ENCODE measurements at regions not wholly inside any gene's neighbourhood (a gene's known extent, or its start where the extent isn't known, plus 50 kb on each side); places are given as distances from the start of the nearest gene placed in this dataset.

DNA sequence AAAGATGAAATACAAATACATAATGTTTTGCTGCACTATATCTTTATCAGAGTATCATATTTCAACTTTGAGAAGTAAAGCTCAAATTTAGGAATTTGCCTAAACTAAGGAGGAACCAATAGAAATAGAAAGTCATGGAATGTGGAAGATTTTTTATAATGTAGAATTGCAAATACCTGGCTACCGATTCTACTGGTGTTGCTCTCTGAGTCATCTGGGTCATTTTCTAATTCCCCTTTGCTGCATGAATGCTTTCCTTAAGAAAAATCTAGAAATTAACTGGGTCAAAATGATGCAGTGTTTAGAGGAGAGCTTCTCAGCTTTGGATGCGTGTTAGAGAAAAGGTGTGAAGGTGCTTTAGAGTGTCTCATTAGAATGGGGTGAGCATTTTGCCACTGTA is 568.9 kb upstream of the ANKRD30A start:
- H3K36me3 ChIP-seq, result no peaks in the 10 kb centered on the region
- no peak overlapping the region for H3K27ac ChIP-seq
- intact Hi-C loops (cut with DNase I), result no loop called here
- DNase-seq (no peak), ATAC-seq (no peak)
- H3K27me3 ChIP-seq, result no peaks in the 10 kb centered on the region
- H3K4me1 ChIP-seq, result no peaks in the 10 kb centered on the region
- no peak overlapping the region for H3K4me3 ChIP-seq
- WGBS (ENCODE audit: insufficient coverage, low coverage, low lambda C conversion rate, missing lambda C conversion rate), result 24% methylated on average over 2 of the region's 2 CpGs
- no peaks in the 10 kb centered on the region for H3K9me3 ChIP-seq
- TF ChIP-seq, protein P1, sequence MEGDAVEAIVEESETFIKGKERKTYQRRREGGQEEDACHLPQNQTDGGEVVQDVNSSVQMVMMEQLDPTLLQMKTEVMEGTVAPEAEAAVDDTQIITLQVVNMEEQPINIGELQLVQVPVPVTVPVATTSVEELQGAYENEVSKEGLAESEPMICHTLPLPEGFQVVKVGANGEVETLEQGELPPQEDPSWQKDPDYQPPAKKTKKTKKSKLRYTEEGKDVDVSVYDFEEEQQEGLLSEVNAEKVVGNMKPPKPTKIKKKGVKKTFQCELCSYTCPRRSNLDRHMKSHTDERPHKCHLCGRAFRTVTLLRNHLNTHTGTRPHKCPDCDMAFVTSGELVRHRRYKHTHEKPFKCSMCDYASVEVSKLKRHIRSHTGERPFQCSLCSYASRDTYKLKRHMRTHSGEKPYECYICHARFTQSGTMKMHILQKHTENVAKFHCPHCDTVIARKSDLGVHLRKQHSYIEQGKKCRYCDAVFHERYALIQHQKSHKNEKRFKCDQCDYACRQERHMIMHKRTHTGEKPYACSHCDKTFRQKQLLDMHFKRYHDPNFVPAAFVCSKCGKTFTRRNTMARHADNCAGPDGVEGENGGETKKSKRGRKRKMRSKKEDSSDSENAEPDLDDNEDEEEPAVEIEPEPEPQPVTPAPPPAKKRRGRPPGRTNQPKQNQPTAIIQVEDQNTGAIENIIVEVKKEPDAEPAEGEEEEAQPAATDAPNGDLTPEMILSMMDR (IDR thresholded peaks at IDR 0.05), result no peak
- TF ChIP-seq POLR2A (IDR thresholded peaks at IDR 0.05), result no peak

DNA sequence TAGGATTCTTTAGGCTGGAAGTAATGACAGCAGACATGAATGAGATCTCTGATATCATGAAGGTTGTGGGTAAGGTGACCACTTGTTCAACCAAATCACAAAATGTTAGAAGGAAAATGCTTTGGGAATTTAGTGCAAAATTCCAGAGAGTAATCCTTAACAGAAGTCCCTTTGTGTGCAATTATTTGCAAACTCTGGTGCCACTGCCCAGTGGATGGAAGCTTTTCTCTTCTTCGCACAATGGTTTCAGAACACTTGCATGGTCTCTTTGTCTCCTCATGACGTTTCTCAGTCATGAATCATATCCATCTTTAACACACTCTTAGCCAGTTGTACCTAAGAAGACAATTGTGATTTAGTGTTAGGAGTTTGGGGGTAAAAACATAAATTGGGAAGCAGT is 570.4 kb upstream of the ANKRD30A start:
- WGBS (ENCODE audit: insufficient coverage, low coverage, low lambda C conversion rate, missing lambda C conversion rate), result 55% methylated on average over 2 of the region's 2 CpGs
- ATAC-seq, result no peak

DNA sequence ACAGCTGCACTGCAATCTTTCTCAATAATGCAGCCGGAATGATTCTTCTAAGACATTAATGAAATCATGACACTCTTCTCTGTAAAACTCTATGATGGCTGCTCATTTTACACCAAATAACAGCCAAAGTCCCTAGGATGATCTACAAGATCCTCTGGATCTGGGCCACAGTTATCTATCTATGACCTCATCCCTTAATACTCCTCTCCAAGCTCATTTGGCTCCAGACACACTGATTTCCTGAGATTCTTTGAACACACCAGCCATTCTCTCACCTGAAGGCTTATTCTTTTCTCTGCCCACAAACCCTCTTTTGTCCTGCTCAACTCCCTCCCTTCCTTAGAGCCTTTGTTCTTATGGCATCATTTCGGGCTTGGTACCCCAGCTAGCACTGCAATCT is 577.4 kb upstream of the ANKRD30A start:
- WGBS (ENCODE audit: insufficient coverage, low coverage, low lambda C conversion rate, missing lambda C conversion rate), result 51% methylated on average over 2 of the region's 2 CpGs

More for the DNA sequence above, 570.4 kb upstream of the ANKRD30A start:
- intact Hi-C loops (cut with DNase I), result no loop called here
- H3K4me1 ChIP-seq, result no peaks in the 10 kb centered on the region
- no peak for DNase-seq
- no peak overlapping the region for H3K4me3 ChIP-seq
- H3K27me3 ChIP-seq, result no peaks in the 10 kb centered on the region
- TF ChIP-seq, protein P1 (IDR thresholded peaks at IDR 0.05), result no peak
- no peak for TF ChIP-seq POLR2A (IDR thresholded peaks at IDR 0.05)
- no peak overlapping the region for H3K27ac ChIP-seq
- H3K9me3 ChIP-seq, result no peaks in the 10 kb centered on the region
- H3K36me3 ChIP-seq, result no peaks in the 10 kb centered on the region

DNA sequence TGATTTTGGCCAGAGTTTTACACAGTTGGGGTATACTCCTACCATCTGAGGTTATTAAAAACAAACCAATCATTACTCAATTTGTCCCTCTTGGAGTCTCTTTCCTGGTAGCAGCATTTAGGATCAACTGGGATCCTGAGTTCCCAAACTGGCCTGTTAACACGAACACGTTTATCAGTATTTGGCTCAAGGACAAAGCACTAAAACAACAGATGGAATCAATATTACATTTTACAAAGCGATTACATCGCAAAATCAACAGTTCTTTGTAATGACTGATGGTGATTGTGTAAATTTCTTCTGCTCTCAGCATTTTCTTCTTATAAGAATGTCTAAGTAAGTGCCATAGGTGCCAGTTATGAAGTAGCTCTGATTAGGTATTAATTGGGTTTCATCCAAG is 582.9 kb upstream of the ANKRD30A start:
- WGBS (ENCODE audit: insufficient coverage, low coverage, low lambda C conversion rate, missing lambda C conversion rate), result 29% methylated on average over 4 of the region's 4 CpGs
- H3K27ac ChIP-seq, result no peak overlapping the region
- H3K27me3 ChIP-seq, result no peaks in the 10 kb centered on the region
- H3K36me3 ChIP-seq, result no peaks in the 10 kb centered on the region
- H3K4me1 ChIP-seq, result no peaks in the 10 kb centered on the region
- no peaks in the 10 kb centered on the region for H3K9me3 ChIP-seq
- DNase-seq (no peak), ATAC-seq (peak in 1 of 4 donors; percentile 14)
- TF ChIP-seq, protein P1 (IDR thresholded peaks at IDR 0.05), result no peak
- TF ChIP-seq POLR2A (IDR thresholded peaks at IDR 0.05), result no peak
- intact Hi-C loops (cut with DNase I), result no loop called here
- no peak overlapping the region for H3K4me3 ChIP-seq

More for the DNA sequence above, 577.4 kb upstream of the ANKRD30A start:
- Histone ChIP-seq H3K27me3 (no peaks in the 10 kb centered on the region), H3K4me3 (no peak overlapping the region), H3K9me3 (no peaks in the 10 kb centered on the region), H3K27ac (no peak overlapping the region), H3K36me3 (no peaks in the 10 kb centered on the region), H3K4me1 (no peaks in the 10 kb centered on the region)
- intact Hi-C loops (cut with DNase I), result no loop called here
- no peak for DNase-seq
- no peak for TF ChIP-seq POLR2A (IDR thresholded peaks at IDR 0.05)
- TF ChIP-seq, protein P1 (IDR thresholded peaks at IDR 0.05), result no peak
- no peak for ATAC-seq

DNA sequence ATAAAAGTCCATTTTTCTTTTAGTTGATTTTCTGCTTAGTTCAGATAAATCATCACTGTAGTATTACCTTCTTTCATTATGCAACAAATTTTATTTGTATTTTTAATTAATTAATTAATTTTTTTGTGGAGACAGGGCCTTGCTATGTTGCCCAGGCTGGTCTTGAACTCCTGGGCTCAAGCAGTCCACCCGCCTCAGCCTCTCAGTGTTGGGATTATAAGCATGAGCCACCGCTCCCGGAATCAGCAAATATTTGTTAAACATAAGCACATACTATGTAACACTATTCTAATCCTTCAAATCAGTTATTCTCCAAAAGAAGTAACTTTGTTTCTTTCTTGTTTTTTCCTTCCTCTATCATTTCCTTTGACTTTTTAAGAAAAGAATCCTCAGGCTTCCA is 584.8 kb upstream of the ANKRD30A start:
- Histone ChIP-seq H3K27me3 (no peaks in the 10 kb centered on the region), H3K27ac (no peak overlapping the region), H3K4me1 (no peaks in the 10 kb centered on the region), H3K36me3 (no peaks in the 10 kb centered on the region), H3K4me3 (no peak overlapping the region), H3K9me3 (no peaks in the 10 kb centered on the region)
- DNase-seq, result no peak
- no peak for TF ChIP-seq POLR2A (IDR thresholded peaks at IDR 0.05)
- TF ChIP-seq, protein P1 (IDR thresholded peaks at IDR 0.05), result no peak
- WGBS (ENCODE audit: insufficient coverage, low coverage, low lambda C conversion rate, missing lambda C conversion rate), result 73% methylated on average over 3 of the region's 3 CpGs
- no peak for ATAC-seq
- intact Hi-C loops (cut with DNase I), result no loop called here

Measured in right lobe of liver (tissue), 6 donors.